GM20431 (cell line): ENCODE measurements at regions not wholly inside any gene's neighbourhood (a gene's known extent, or its start where the extent isn't known, plus 50 kb on each side); places are given as distances from the start of the nearest gene placed in this dataset.

Source experiments
- in situ Hi-C: fragments of 300-500 bp; cut with MseI, MboI; formaldehyde crosslinking; loops from one replicate; pipeline ENCODE4 v1.15.0; 2020; ENCODE audit warnings: low sequenced_read_pairs; ENCODE audit not compliant: unreplicated experiment

DNA sequence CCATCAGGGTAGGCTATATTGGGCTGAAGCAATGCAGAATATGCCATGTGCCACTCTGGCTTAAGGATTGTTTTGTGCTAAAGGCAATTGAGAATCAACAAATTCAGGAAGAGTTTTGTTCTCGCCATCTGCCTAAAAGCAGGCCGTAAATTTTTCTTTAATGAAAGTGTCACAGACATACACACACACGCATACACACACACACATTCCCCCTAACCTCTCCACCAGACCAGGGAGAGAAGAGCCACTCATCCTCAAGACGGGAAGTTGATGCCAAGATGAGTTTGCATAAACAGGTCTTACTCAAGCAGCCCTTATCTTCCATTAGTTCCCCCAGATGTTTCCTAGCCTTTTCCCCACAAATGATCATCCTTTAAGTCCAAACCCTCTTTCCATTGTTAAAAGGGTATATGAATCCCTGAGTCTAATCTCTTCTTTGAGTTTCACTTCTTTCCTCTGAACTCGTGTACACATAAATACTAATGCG, 59.6 kb upstream of the TRIM24 start:
- in situ Hi-C loops, result no loop called here

DNA sequence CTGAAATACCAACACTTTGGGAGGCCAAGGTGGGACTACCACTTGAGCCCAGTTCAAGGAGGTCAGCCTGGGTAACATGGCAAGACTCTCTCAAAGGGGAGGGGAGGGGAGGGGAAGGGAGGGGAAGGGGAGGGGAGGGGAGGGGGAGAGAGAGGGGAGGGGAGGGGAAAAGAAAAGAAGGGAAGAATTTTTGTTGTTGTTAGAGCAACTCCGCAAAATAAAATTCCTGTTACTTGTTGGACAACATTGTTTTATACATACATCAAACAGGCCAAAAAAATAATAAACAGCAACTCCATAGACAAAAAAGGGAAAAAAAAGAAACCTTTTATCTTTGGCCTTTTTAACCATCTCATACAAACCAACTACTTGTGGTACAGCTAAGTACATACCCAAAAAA, 57.3 kb upstream of the TRIM24 start:
- in situ Hi-C loops, result no loop called here

DNA sequence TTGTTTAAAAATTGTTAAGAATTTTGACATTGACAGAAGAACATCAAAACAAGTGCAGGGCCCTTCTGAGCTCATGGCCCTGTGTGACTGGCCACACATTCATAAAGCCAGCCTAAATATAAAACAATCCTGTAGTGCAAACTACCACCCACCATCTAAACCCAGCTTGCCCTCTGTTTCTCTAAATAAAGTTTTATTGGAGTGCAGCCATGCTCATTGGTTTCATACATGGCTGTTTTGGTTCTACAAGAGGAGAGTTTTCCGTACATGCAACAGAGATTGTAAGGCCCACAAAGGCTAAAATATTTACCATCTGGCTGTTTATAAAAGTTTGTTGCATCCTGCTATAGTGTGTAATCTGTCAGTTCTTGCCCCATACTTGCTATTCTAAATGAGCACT, 54.6 kb upstream of the TRIM24 start:
- in situ Hi-C loops, result no loop called here

DNA sequence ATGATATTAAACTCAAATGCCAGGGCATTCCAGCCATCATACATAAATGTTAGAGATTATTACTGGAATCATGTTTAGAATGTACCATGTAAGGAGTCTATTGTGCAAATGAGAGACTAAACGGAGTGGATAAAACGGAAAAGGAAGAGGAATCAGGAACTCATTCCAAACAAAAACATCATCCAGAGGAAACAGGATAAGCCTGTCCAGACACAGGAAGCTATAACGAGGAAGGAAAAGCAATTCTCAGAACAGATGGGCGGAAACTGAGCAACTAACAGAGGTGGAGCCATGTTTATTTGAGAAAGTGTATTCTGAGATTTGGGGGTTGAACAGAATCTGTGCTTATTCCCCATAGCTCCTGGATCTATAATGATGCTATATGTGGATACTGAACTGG, 52.3 kb upstream of the TRIM24 start:
- in situ Hi-C loops, result no loop called here
